IMR-90 (cell line): ENCODE measurements at regions not wholly inside any gene's neighbourhood (a gene's known extent, or its start where the extent isn't known, plus 50 kb on each side); places are given as distances from the start of the nearest gene placed in this dataset.

Experiments
- ATAC-seq: fragments of 200-7000 bp; cut with Tn5 transposase; 2 replicates; pipeline ENCODE4 v1.9.1; 2020; ENCODE audit warnings: low read depth, mild to moderate bottlenecking, moderate library complexity
- BruUV-seq: library from RNA; stranded (reverse); fragments of 400-500 nt; replicated peaks from 2 replicates; lab custom pipeline; 2021; lab: Mats Ljungman, UMichigan
- CTCF ChIA-PET: fragments of 300-600 bp; formaldehyde crosslinking; extraction: SDS; loops from one replicate; lab custom pipeline; 2021; ENCODE audit warnings: antibody characterized with exemption; lab: Yijun Ruan, JAX
- POLR2A ChIA-PET: fragments of 300-600 bp; sonication (Branson Sonifier 250); formaldehyde crosslinking; loops from one replicate; lab custom pipeline; 2022; ENCODE audit warnings: antibody characterized with exemption; ENCODE audit not compliant: unreplicated experiment; lab: Charles Lee
- DNase-seq: peaks from one replicate; pipeline ENCODE4 v3.0.0; 2013
- H2AFZ ChIP-seq: replicated peaks from 2 replicates; pipeline ENCODE3; 2013; ENCODE audit warnings: low read length, mild to moderate bottlenecking; ENCODE audit not compliant: poor library complexity
- H2AK5ac ChIP-seq: 2 replicates; pipeline ENCODE4 v1.6.1; 2013; ENCODE audit warnings: low read depth, low read length, inconsistent platforms
- H2AK9ac ChIP-seq: replicated peaks from 2 replicates; pipeline ENCODE3; 2013; ENCODE audit warnings: mild to moderate bottlenecking, low read depth, low read length, moderate library complexity; ENCODE audit not compliant: poor library complexity
- H2BK120ac ChIP-seq: 2 replicates; pipeline ENCODE4 v1.6.1; 2013; ENCODE audit warnings: low read depth, low read length, inconsistent platforms
- H2BK15ac ChIP-seq: 3 replicates; pipeline ENCODE4 v1.6.1; 2013; ENCODE audit warnings: low read depth, low read length, inconsistent platforms
- H2BK20ac ChIP-seq: 2 replicates; pipeline ENCODE4 v1.6.1; 2013; ENCODE audit warnings: low read depth, mild to moderate bottlenecking, inconsistent platforms, low read length, moderate library complexity
- H2BK5ac ChIP-seq: 2 replicates; pipeline ENCODE4 v1.6.1; 2013; ENCODE audit warnings: mild to moderate bottlenecking, low read depth, low read length, inconsistent platforms; ENCODE audit not compliant: poor library complexity, severe bottlenecking
- H3K14ac ChIP-seq: replicated peaks from 2 replicates; pipeline ENCODE4 v1.6.1; 2013; ENCODE audit warnings: low read depth, low read length, inconsistent platforms
- H3K18ac ChIP-seq: 2 replicates; pipeline ENCODE4 v1.6.1; 2013; ENCODE audit warnings: low read depth, low read length, control low read depth
- H3K23ac ChIP-seq: 2 replicates; pipeline ENCODE4 v1.6.1; 2013; ENCODE audit warnings: low read depth, low read length, inconsistent platforms
- H3K27ac ChIP-seq: 2 replicates; pipeline ENCODE4 v1.5.1; 2013; ENCODE audit warnings: mild to moderate bottlenecking, control low read depth, low read length; ENCODE audit not compliant: insufficient read depth
- H3K27me3 ChIP-seq: 2 replicates; pipeline ENCODE4 v1.6.1; 2013; ENCODE audit warnings: low read length; ENCODE audit not compliant: control insufficient read depth, insufficient read depth
- H3K36me3 ChIP-seq: 2 replicates; pipeline ENCODE4 v1.6.1; 2013; ENCODE audit warnings: low read length, mixed read lengths; ENCODE audit not compliant: control insufficient read depth, insufficient read depth
- H3K4ac ChIP-seq: 2 replicates; pipeline ENCODE4 v1.6.1; 2013; ENCODE audit warnings: low read depth, low read length, inconsistent platforms
- H3K4me1 ChIP-seq: 2 replicates; pipeline ENCODE4 v1.6.1; 2013; ENCODE audit warnings: low read length, mixed read lengths; ENCODE audit not compliant: control insufficient read depth, insufficient read depth
- H3K4me2 ChIP-seq: 2 replicates; pipeline ENCODE4 v1.6.1; 2013; ENCODE audit warnings: low read depth, mild to moderate bottlenecking, control low read depth, low read length, moderate library complexity
- H3K4me3 ChIP-seq: 2 replicates; pipeline ENCODE4 v1.5.1; 2013; ENCODE audit warnings: low read depth, mild to moderate bottlenecking, control low read depth, low read length, moderate library complexity; ENCODE audit not compliant: insufficient read depth
- H3K56ac ChIP-seq: 2 replicates; pipeline ENCODE4 v1.6.1; 2013; ENCODE audit warnings: low read length, inconsistent platforms; ENCODE audit not compliant: insufficient read depth; ENCODE audit errors: extremely low read depth
- H3K79me1 ChIP-seq, 2 experiments: 2 replicates each; pipeline ENCODE4 v1.6.1; 2013; ENCODE audit warnings: low read length in 2 of 2, inconsistent platforms in 1 of 2, low read depth in 1 of 2
- H3K9ac ChIP-seq: 2 replicates; pipeline ENCODE4 v1.6.1; 2013; ENCODE audit warnings: low read depth, low read length, control low read depth
- H3K9me1 ChIP-seq: 2 replicates; pipeline ENCODE4 v1.6.1; 2013; ENCODE audit warnings: low read length, inconsistent platforms; ENCODE audit not compliant: insufficient read depth
- H3K9me3 ChIP-seq: 2 replicates; pipeline ENCODE4 v1.6.1; 2013; ENCODE audit warnings: low read length; ENCODE audit not compliant: control insufficient read depth, insufficient read depth
- H4K20me1 ChIP-seq: 2 replicates; pipeline ENCODE4 v1.6.1; 2013; ENCODE audit warnings: low read length, inconsistent platforms; ENCODE audit not compliant: insufficient read depth
- H4K5ac ChIP-seq: 2 replicates; pipeline ENCODE4 v1.6.1; 2013; ENCODE audit warnings: mild to moderate bottlenecking, low read depth, low read length, control low read depth
- H4K8ac ChIP-seq, 2 experiments: 2 replicates each; pipeline ENCODE4 v1.6.1; 2013; ENCODE audit warnings: low read depth in 2 of 2, low read length in 2 of 2, control low read depth in 1 of 2, inconsistent platforms in 1 of 2
- H4K91ac ChIP-seq: 2 replicates; pipeline ENCODE4 v1.6.1; 2013; ENCODE audit warnings: low read depth, low read length, inconsistent platforms; ENCODE audit not compliant: insufficient read depth
- BHLHE40 ChIP-seq: fragments of 150-350 bp; IDR thresholded peaks from 2 replicates; pipeline ENCODE4 v1.6.1; 2016; ENCODE audit warnings: mild to moderate bottlenecking, low read depth, low read length
- CEBPB ChIP-seq: IDR thresholded peaks from 2 replicates; pipeline ENCODE4 v1.6.1; 2012; ENCODE audit warnings: low read depth, low read length, improper control_type of control experiment
- CTCF ChIP-seq: conservative IDR thresholded peaks from 2 replicates; pipeline ENCODE4 v1.5.1; 2012; ENCODE audit warnings: mild to moderate bottlenecking, low read depth, low read length, improper control_type of control experiment
- FOS ChIP-seq: fragments of 150-350 bp; IDR thresholded peaks from 2 replicates; pipeline ENCODE4 v1.6.1; 2016; ENCODE audit warnings: low read depth, low read length
- MAFK ChIP-seq: IDR thresholded peaks from 2 replicates; pipeline ENCODE4 v1.6.1; 2012; ENCODE audit warnings: low read depth, low read length, improper control_type of control experiment
- NFE2L2 ChIP-seq: fragments of 150-350 bp; IDR thresholded peaks from 2 replicates; pipeline ENCODE4 v1.6.1; 2016; ENCODE audit warnings: low read depth, mild to moderate bottlenecking, low read length
- RCOR1 ChIP-seq: IDR thresholded peaks from 2 replicates; pipeline ENCODE4 v1.6.1; 2012; ENCODE audit warnings: mild to moderate bottlenecking, low read length, improper control_type of control experiment; ENCODE audit not compliant: insufficient replicate concordance
- USF2 ChIP-seq: fragments of 150-350 bp; IDR thresholded peaks from 2 replicates; pipeline ENCODE4 v1.6.1; 2017; ENCODE audit warnings: mild to moderate bottlenecking, antibody characterized with exemption, low read length, low read depth
- WGBS, 2 experiments: methylation state at CpG; one replicate each; pipeline versions ENCODE4 v1.1.5 to v1.1.7; 2013; ENCODE audit warnings: missing lambda C conversion rate in 2 of 2; ENCODE audit not compliant: insufficient read length in 1 of 2; ENCODE audit errors: extremely low coverage in 2 of 2; 5-methylcytosine and 5-hydroxymethylcytosine counted together
- dilution Hi-C: fragments of 300-500 bp; cut with HindIII; formaldehyde crosslinking; loops from one replicate; pipeline ENCODE4 v1.14.3; 2018; ENCODE audit warnings: low sequenced_read_pairs; ENCODE audit not compliant: unreplicated experiment
- in situ Hi-C: fragments of 300-500 bp; cut with MboI; formaldehyde crosslinking; loops from 3 replicates; pipeline ENCODE4 v1.14.3; 2019; ENCODE audit warnings: low sequenced_read_pairs, inconsistent platforms, mixed read lengths
- intact Hi-C: fragments of 100-400 bp; cut with micrococcal nuclease; formaldehyde crosslinking; loops from 2 replicates; pipeline ENCODE4 v1.10.0; 2022

- DNase-seq = no peak
- no peak overlapping the region for H3K14ac ChIP-seq
- no peak overlapping the region for H2AK9ac ChIP-seq
- no peak for TF ChIP-seq NFE2L2
- no peak for TF ChIP-seq USF2
- TF ChIP-seq CEBPB = no peak
- TF ChIP-seq RCOR1 = no peak
- no peak for TF ChIP-seq FOS
- TF ChIP-seq MAFK = no peak
- TF ChIP-seq BHLHE40 = no peak
- TF ChIP-seq CTCF = no peak
- H3K9me3 ChIP-seq = no peaks in the 10 kb centered on the region
- H3K4me2 ChIP-seq = no peak overlapping the region
- H2BK120ac ChIP-seq = no peak overlapping the region
- no CpG with 5 or more reads among the region's 4 CpGs for WGBS, 2 experiments
- BruUV-seq = no TSS peak
- ChIA-PET CTCF (no interaction called here), POLR2A (no interaction called here)
- H3K9ac ChIP-seq = no peak overlapping the region
- in situ Hi-C loops (no loop called here), intact Hi-C loops (no loop called here), dilution Hi-C loops (no loop called here)
- H3K9me1 ChIP-seq = no peaks in the 10 kb centered on the region
- H3K56ac ChIP-seq = no peak overlapping the region
- no peak overlapping the region for H4K5ac ChIP-seq
- H3K4me3 ChIP-seq = no peak overlapping the region
- H2BK20ac ChIP-seq = no peak overlapping the region
- H2AFZ ChIP-seq = no peak overlapping the region
- H3K4me1 ChIP-seq = no peaks in the 10 kb centered on the region
- no peak overlapping the region for H3K18ac ChIP-seq
- H4K20me1 ChIP-seq = no peaks in the 10 kb centered on the region
- H4K8ac ChIP-seq = no peak overlapping the region
- H2BK5ac ChIP-seq = no peak overlapping the region
- H2BK15ac ChIP-seq = no peak overlapping the region
- no peaks in the 10 kb centered on the region for H3K79me1 ChIP-seq
- H3K36me3 ChIP-seq = no peaks in the 10 kb centered on the region
- no peak overlapping the region for H3K23ac ChIP-seq
- H3K27ac ChIP-seq = no peak overlapping the region
- H2AK5ac ChIP-seq = no peak overlapping the region
- H4K91ac ChIP-seq = no peak overlapping the region
- no peaks in the 10 kb centered on the region for H3K27me3 ChIP-seq
- no peak for ATAC-seq
- no peak overlapping the region for H3K4ac ChIP-seq
These were observed 294.9 kb upstream of the TBX22 start for GRCh38 chrX:79719568-79720231.
